Transverse colon (tissue), 4 donors: ENCODE measurements at regions not wholly inside any gene's neighbourhood (a gene's known extent, or its start where the extent isn't known, plus 50 kb on each side); places are given as distances from the start of the nearest gene placed in this dataset.

ENCODE experiments used
- DNase-seq: peaks from one replicate; pipeline ENCODE4 v3.0.0-alpha.2; 2019
- H3K27ac ChIP-seq, 4 donors: fragments of 200-600 bp; sonication (generic); 2 replicates each; pipeline ENCODE4 v1.5.1; 2016 to 2018; ENCODE audit warnings: inconsistent platforms in 4 of 4
- H3K27me3 ChIP-seq: fragments of 200-600 bp; sonication (generic); 2 replicates; pipeline ENCODE4 v1.5.1; 2017; ENCODE audit warnings: inconsistent platforms
- H3K36me3 ChIP-seq, 4 donors: fragments of 200-600 bp; sonication (generic); 2 replicates each; pipeline ENCODE4 v1.5.1; 2017 to 2019; ENCODE audit warnings: inconsistent platforms in 4 of 4
- H3K4me1 ChIP-seq, 4 donors: fragments of 200-600 bp; sonication (generic); 2 replicates each; pipeline ENCODE4 v1.5.1; 2017 to 2020; ENCODE audit warnings: inconsistent platforms in 4 of 4
- H3K4me3 ChIP-seq, 4 donors: fragments of 200-600 bp; sonication (generic); 1 replicate in 1 of 4; 2 replicates in 3 of 4; pipeline versions ENCODE4 v1.5.1 to v1.6.1; 2017 to 2019; ENCODE audit warnings: inconsistent platforms in 4 of 4
- H3K9me3 ChIP-seq, 2 donors: fragments of 200-600 bp; sonication (generic); 2 replicates each; pipeline ENCODE4 v1.5.1; 2017 to 2019; ENCODE audit warnings: inconsistent platforms in 2 of 2
- EP300 ChIP-seq: sonication (generic); formaldehyde crosslinking; IDR thresholded peaks from one replicate; pipeline ENCODE4 v1.6.1; 2017; ENCODE audit warnings: antibody characterized with exemption, low read depth
- POLR2A ChIP-seq: fragments of 450-650 bp; IDR thresholded peaks from one replicate; pipeline ENCODE4 v1.6.1; 2016; ENCODE audit warnings: antibody characterized with exemption, mild to moderate bottlenecking, moderate library complexity
- POLR2AphosphoS5 ChIP-seq, 3 donors: sonication (generic); formaldehyde crosslinking; IDR thresholded peaks; one replicate each; pipeline ENCODE4 v1.6.1; 2016; ENCODE audit warnings: antibody characterized with exemption in 3 of 3
- WGBS, 2 donors: methylation state at CpG; one replicate each; pipeline ENCODE4 v1.1.5; 2018; ENCODE audit warnings: low coverage in 1 of 2; 5-methylcytosine and 5-hydroxymethylcytosine counted together
- in situ Hi-C, 4 donors: fragments of 200-750 bp; cut with MboI; loops; one replicate each; pipeline versions ENCODE4 v1.15.0 to v1.15.1; 2017; ENCODE audit warnings: low sequenced_read_pairs in 3 of 4, low pct_ligation_motif_present in 1 of 4, low pct_unique_long_range_greater_than_20kb in 1 of 4
- intact Hi-C: fragments of 100-400 bp; cut with DNase I; formaldehyde crosslinking; loops from one replicate; pipeline ENCODE4 v1.15.1; 2023; ENCODE audit warnings: low total_unique reads
- TF ChIP-seq, protein P1 (sequence below), 5 experiments: fragments of 200-600 bp in 3 of 5; fragments of 450-650 bp in 2 of 5; sonication (generic) in 3 of 5; IDR thresholded peaks; 1 replicate in 2 of 5; 2 replicates in 3 of 5; pipeline ENCODE4 v1.5.1; 2016 to 2017; ENCODE audit warnings: antibody characterized with exemption in 5 of 5, inconsistent platforms in 3 of 5, mild to moderate bottlenecking in 2 of 5, moderate library complexity in 1 of 5

DNA sequence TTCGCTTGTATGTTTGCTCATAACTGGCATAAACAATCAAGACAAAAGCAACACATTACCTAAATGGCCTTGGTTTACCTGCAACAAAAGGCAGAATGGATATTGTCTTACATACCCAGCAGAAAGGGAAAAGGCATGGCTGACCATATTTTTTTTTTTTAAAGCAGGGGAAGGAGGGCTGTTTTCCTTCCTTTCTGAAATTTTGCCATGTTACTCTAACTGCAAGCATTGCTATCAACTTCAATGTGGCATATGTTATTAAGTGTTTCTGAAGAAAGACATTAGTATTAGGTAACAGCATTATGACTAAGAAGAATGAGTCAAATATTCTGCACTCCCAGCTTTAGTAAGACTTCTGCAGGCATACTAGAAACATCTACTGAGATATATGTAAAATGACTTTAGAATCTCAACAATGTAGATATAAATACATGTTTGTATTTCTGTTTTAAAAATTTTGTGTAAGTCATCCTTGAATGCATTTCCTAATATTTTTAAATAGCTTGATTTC is 512.6 kb upstream of the FAM241A start:
- Histone ChIP-seq H3K4me3 (no peak overlapping the region), H3K9me3 (no peaks in the 10 kb centered on the region), H3K4me1 (no peaks in the 10 kb centered on the region), H3K27ac (no peak overlapping the region), H3K36me3 (no peaks in the 10 kb centered on the region), H3K27me3 (no peaks in the 10 kb centered on the region)
- no peak for TF ChIP-seq EP300
- in situ Hi-C loops (loop anchor here (10.0 to 25.0 kb wide), 6 partner anchors 230 to 995 kb away; no protein-coding TSS in a partner anchor), intact Hi-C loops (no loop called here)
- DNase-seq: no peak
- WGBS, 2 donors: 75 to 88% methylated on average over 1 of the region's 1 CpG

DNA sequence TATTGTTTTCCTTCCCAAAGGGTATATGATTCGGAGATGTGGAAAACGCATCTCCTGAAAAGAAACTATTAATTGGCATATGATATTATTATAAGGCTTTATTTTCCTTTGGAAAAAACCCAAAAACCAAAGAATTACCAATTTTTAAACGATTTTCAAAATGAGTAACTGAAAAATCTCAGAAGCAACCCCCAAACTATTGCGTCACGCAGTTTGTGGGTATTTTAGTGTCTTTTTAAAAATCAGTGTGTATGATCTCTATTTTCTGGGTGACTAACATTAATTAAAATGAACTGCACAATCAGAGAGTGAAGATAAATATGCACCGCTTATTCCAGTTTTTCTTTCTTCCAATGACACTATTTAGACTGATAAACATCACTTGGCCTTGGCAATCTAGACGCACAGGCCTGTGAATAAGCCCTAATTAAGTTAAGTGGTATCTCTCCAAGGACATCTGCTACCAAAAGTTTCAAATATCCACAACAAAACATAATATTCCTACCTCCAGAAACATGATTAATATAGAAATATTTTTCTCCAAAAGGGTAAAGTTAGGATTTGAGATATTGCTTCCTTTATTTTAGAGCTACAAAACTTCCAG is 511.5 kb upstream of the FAM241A start:
- TF ChIP-seq POLR2AphosphoS5 (IDR thresholded peaks at IDR 0.05) (no peak), EP300 (no peak)
- TF ChIP-seq, protein P1, sequence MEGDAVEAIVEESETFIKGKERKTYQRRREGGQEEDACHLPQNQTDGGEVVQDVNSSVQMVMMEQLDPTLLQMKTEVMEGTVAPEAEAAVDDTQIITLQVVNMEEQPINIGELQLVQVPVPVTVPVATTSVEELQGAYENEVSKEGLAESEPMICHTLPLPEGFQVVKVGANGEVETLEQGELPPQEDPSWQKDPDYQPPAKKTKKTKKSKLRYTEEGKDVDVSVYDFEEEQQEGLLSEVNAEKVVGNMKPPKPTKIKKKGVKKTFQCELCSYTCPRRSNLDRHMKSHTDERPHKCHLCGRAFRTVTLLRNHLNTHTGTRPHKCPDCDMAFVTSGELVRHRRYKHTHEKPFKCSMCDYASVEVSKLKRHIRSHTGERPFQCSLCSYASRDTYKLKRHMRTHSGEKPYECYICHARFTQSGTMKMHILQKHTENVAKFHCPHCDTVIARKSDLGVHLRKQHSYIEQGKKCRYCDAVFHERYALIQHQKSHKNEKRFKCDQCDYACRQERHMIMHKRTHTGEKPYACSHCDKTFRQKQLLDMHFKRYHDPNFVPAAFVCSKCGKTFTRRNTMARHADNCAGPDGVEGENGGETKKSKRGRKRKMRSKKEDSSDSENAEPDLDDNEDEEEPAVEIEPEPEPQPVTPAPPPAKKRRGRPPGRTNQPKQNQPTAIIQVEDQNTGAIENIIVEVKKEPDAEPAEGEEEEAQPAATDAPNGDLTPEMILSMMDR (IDR thresholded peaks at IDR 0.05): no peak
- no peak overlapping the region for H3K27ac ChIP-seq
- in situ Hi-C loops: loop anchor here (10.0 to 25.0 kb wide), 6 partner anchors 229 to 996 kb away; no protein-coding TSS in a partner anchor
- H3K4me3 ChIP-seq: no peak overlapping the region
- no peaks in the 10 kb centered on the region for H3K4me1 ChIP-seq
- H3K27me3 ChIP-seq: no peaks in the 10 kb centered on the region
- H3K36me3 ChIP-seq: no peaks in the 10 kb centered on the region
- intact Hi-C loops: no loop called here
- WGBS, 2 donors: 73 to 81% methylated on average over 7 of the region's 7 CpGs
- no peak for DNase-seq
- H3K9me3 ChIP-seq: no peaks in the 10 kb centered on the region

DNA sequence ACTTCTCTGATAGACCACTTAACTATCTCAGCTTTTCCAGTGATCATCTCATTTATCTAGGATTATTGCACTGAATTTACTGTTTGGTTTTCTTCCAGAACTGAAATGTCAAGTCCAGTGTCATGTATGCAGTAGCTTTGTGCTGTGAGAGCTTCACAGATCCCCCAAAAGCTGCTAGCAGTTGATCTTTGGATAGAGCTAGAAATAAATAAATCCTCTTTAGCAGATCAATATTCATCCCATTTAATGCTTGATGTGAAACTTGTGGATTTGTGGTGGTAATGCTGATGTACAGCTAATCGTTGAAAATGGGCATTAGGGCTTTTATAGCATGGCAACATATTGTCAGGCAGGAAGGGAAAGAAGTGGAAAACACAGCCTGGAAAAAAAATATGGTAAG is 509.6 kb upstream of the FAM241A start:
- no peaks in the 10 kb centered on the region for H3K4me1 ChIP-seq
- H3K36me3 ChIP-seq: no peaks in the 10 kb centered on the region
- no peak overlapping the region for H3K27ac ChIP-seq
- no peak for DNase-seq
- no peak overlapping the region for H3K4me3 ChIP-seq
- WGBS, 2 donors: 63 to 83% methylated on average over 1 of the region's 1 CpG
- H3K27me3 ChIP-seq: no peaks in the 10 kb centered on the region
- intact Hi-C loops (loop anchor here (2.0 kb wide), 1 partner anchor 211 kb away; no protein-coding TSS in a partner anchor), in situ Hi-C loops (loop anchor here (10.0 to 25.0 kb wide), 6 partner anchors 227 to 998 kb away; no protein-coding TSS in a partner anchor)
- H3K9me3 ChIP-seq: no peaks in the 10 kb centered on the region
- TF ChIP-seq POLR2A (no peak), POLR2AphosphoS5 (IDR thresholded peaks at IDR 0.05) (no peak), EP300 (no peak)
- TF ChIP-seq, protein P1 (IDR thresholded peaks at IDR 0.05): no peak

- no peak for DNase-seq
- Histone ChIP-seq H3K4me3 (no peak overlapping the region), H3K36me3 (no peaks in the 10 kb centered on the region), H3K9me3 (no peaks in the 10 kb centered on the region), H3K27me3 (no peaks in the 10 kb centered on the region), H3K4me1 (no peaks in the 10 kb centered on the region), H3K27ac (no peak overlapping the region)
- no peak for TF ChIP-seq EP300
- TF ChIP-seq POLR2AphosphoS5 (IDR thresholded peaks at IDR 0.05): no peak
- TF ChIP-seq, protein P1 (IDR thresholded peaks at IDR 0.05): no peak
- no peak for TF ChIP-seq POLR2A
- in situ Hi-C loops: loop anchor here (10.0 to 25.0 kb wide), 6 partner anchors 225 to 1000 kb away; no protein-coding TSS in a partner anchor
- 41 to 63% methylated on average over 2 of the region's 2 CpGs for WGBS, 2 donors
- intact Hi-C loops: loop anchor here (2.0 kb wide), 1 partner anchor 210 kb away; no protein-coding TSS in a partner anchor
These were observed 508.2 kb upstream of the FAM241A start for GRCh38 chr4:111636961-111637585.
